ENCODE measurements at regions not wholly inside any gene's neighbourhood (a gene's known extent, or its start where the extent isn't known, plus 50 kb on each side); places are given as distances from the start of the nearest gene placed in this dataset.
"Not testable (repeated sequence)": the region's sequence is repeated elsewhere in the genome, so short reads cannot be mapped to it uniquely, and the experiment has no call there.

DNA sequence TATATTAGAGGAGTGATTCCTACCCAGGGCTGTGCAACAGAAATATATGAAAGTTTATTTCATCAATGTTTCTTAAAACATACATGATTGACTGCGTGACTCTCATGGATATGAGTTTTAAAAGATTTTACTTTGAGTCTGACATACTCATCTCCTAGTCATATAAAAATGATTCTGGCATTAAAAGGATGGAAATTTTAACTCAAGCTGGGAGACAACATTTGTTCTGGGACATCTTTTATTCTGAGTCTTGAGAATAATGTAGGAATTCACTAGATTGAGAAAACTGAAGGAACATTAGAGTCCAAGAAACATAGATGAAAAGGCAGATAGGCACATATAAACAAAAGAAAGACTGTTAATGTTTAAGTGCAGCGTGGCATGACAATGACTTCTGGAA lies 649.6 kb downstream of the SPRY1 start:
- DNase-seq: no peak

DNA sequence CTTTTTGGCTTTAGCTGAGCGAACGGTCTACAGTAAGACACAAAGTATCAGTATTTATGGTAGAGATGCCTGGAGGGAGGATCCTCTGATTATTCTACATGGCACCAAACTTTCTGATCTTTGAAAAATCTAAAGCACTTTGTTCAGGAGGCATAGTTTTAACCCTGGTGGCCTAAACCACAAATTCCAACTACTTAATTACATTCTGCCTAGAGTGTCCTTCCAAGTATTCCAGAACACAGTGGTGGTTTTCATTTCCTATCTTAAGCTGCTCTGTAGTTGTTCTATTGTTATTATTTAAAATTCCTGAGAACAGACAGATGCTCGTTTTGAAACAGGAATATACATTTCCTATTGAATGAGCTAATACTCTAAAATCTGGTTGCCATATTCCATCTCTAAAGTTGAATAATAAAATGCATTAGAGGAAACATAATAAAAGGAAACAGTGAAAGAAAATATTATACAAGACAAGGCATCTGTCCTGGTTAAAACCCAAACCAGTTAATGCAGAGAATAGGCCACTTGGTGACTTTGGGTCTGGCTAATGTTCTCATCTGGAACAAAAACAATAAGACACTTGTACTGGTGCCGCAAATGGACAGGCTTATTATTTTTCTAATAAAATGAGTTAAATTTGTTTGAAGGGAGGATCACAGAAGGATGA lies 657.4 kb downstream of the SPRY1 start:
- no peak for DNase-seq

DNA sequence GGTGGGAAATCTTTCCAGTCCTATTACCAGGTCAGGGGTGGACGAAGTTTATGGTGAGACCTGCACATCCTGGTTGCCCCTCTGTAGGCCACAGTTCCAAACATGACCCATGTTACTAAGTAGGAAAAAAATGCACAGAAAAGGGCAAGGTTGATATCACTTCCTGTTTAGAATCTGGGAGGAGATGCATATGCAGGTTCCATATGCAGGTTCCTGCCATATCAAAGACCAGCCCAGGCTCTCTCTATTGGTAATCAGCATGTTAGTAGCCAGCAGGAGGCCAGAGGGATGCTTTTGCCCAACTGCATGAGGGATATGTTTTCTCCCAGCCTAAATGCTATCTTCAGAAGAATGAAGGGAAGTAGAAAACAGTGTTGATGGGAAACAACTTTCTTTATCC lies 657.2 kb downstream of the ANKRD50 start:
- no peak for DNase-seq

DNA sequence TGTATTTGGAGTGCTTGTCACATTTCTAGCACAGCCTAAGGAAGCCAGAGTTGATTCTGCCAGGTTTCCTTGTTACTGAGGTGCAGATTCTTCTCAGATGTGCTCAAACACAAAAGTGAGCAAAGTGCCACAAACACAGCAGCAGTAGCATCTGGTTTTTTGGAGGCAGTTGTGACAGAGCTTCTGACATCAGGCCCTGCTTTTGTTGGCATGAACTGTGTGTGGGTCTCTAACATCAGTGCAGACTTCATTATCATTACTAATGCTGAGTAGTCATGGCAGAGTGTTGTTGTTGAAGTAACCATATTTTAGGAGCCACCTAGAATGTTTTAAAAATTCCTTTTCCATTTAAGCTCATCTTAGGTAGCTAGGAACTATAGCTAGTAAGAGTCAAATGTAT lies 656.6 kb downstream of the ANKRD50 start:
- DNase-seq: no peak

DNA sequence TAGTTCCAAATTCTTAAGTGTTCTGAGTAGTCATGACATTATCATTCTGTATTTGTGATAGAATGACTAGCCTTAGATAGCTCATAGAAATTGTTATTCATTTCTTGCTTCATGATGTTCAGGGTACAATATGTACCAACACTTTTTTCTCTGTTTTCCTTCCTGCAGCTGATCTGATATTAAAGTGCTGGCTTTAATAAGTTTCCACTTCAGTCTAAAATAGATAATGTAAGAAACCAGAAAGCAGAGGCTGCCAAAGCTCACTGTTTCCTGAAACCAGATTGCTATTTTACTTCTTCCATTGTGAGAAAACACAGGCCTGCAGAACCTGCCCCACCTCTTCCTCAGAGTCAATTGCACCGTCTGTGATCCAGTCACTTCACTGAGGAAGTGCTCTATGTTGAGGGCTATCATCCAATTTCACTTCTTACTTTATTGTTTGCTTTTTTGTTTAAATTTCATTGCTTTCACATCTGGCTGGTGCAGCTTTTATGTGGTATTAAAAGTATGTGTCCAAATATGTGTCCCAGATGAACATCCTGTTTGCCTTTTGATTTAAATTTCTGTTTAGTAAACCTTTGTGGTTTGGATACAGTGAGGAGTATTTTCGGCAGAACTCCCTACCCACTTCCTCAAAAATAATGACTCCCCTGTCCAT lies 652.1 kb downstream of the ANKRD50 start:
- DNase-seq: peak; percentile 23 to 37

DNA sequence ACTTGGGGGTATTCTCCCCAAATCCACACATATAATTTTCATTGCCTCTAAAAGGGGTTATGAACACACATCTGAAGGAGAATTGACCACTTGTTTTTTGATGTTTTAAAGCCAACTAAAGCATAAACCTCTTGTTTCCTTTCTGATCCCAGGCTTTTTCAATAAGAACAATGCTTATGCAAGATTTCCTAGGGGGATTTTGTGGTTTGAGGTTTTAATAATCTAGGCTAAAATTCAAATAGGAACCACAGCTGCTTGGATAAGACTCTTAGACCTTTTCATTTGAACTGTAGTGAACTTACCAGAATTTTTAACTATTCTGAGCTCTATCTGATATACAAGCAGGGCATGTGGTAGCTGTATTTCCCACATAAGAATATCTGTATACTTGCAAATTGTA lies 651.1 kb downstream of the ANKRD50 start:
- no peak for DNase-seq

DNA sequence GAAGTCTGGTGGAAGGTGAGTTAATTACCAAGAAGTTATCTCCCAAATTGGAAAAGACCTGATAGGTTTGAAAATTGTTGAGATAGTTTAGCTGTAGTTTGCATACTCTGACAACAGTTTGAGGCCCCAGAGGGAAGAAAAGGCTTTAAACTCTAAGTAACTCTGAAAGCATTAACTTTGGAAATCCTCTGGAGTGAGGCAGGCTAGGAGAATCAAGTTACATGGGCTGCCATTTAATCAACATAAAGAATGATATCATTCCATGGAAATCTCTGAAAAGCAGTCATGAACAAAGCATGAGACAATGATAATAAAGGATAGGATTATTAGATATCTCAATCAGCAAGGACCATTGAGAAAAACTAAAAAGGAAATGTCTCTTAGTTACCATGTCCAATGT lies 647.1 kb downstream of the ANKRD50 start:
- DNase-seq: no peak

DNA sequence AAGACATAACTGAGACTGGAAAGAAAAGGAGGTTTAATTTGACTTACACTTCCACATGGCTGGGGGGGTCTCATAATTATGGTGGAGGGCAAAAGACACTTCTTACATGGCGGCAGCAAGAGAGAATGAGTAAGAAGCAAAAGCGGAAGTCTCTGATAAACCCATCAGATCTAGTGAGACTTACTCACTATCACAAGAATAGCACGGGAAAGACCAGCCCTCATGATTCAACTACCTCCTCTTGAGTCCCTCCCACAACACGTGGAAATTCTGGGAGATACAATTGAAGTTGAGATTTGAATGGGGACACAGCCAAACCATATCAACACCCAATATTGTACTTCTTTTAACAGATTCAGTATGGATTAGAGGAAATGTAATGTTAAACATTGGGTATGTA lies 646.6 kb downstream of the ANKRD50 start:
- no peak for DNase-seq

DNA sequence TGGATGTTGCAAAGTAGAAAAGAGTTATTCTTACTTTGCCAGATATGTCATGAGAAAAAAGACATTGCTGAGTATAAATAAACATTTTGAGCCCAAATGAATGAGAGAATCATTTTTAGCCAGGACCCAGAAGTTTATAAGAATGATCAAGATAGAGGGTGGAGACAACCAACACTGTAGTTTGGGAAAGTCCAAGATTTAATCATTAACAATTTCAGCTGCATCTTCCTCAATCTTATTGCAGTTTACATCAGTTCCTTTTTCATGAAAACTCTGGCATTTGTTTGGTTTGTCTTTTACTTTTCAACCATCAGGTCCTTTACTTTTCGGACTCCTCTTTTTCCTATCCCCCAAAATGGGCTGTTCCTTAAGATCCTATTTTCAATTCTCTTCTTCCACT lies 645.9 kb downstream of the ANKRD50 start:
- no peak for DNase-seq

DNA sequence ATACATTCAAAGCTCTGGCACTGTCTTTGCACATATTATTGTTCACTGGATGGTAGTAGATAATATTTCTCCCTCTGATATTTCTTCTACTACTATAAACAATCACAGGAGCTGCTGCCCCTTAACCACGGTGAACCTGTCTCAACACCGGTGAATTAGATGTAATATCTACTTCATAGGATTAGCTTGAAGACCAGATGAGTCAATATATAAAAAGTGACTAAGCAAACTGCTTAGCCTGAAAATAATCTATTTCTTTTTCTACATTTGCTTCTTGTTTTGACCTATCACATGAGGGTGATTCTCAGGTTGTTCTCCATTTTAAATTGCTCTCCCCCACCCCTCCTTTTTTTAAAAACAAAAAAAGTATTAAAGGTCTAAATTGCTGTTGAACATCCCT lies 645.5 kb downstream of the ANKRD50 start:
- no peak for DNase-seq

DNA sequence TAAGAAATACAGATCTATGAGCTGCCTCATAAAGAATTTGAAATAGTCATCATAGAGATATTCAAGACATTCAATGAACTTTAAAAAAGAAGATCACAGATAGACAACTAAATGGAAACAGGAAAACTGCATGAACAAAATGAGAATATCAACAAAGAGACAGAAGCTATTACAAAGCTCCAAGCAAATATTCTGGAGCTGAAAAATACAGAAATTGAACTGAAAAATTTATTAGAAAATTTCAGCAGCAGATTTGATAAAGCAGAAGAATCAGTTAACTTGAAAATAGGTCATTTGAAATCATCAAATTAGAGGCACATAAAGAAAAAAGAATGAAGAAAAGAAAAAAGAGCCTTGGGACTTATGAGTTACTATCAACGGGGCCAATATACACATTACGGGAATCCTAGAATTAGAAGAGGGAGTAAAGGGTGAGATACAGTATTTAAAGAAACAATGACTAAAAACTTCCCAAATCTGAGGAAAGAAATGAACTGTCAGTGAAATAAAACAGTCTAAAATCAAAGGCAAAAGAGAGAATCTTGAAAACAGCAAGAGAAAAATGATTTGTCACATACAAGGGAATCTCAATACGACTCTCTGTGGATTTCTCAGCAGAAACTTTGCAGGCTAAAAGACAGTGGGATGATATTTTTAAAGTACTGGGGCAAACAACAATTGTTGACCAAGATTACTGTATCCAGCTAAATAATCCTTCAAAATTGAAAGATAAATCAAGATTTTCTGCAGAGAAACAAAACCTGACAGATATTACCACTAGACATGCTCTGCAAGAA lies 641.6 kb downstream of the ANKRD50 start:
- DNase-seq: no peak

DNA sequence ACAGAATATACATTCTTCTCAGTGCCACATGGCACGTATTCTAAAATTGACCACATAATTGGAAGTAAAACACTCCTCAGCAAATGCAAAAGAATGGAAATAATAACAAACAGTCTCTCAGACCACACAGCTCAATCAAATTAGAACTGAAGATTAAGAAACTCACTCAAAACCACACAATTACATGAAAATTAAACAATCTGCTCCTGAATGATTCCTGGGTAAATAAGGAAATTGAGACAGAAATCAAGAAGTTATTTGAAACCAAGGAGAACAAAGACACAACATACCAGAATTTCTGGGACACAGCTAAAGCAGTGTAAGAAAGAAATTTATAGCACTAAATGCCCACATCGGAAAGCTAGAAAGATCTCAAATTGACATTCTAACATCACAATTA lies 637.3 kb downstream of the ANKRD50 start:
- DNase-seq: not testable (repeated sequence)

DNA sequence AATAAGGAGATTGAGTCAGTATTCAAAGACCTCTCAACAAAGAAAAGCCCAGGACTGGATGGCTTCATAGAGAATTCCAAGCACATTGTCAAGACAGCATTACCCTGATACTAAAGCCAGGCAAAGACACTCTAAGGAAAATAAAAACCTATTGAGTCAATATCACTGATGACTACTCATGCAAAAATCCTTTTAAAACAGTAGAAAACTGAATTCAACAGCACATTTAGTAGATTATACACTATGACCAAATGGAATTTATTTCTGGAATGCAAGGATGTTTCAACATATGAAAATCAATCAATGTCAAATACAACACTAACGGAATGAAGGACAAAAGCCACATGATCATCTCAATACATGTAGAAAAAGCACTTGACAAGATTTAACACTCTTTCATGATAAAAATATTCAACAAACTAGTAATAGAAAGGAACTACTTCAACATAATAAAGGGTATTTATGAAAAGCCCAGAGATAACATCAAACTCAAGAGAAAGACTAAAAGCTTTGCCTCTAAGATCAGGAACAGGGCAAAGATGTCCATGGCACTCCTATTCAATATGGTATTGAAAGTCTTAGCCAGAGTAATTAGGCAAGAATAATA lies 633.3 kb downstream of the ANKRD50 start:
- DNase-seq: no peak

DNA sequence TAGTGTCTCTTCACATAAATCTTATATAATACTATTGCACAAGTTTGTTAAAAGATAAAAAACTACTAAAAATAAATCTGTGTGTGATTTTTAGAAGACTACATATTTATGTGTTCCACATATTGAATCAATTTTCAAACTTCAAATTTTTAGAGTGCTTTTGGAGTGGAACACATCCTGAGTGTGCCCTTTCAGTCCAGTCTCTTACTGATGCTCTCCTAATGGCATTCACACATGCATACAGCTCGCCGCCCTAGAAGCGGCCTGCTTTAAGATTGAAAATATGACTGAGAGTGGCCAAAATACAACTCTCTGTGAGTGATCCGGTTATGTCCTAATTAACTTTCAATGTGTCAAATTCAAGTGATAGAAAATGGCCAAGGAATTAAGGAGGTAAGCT lies 628.8 kb downstream of the ANKRD50 start:
- DNase-seq: no peak

DNA sequence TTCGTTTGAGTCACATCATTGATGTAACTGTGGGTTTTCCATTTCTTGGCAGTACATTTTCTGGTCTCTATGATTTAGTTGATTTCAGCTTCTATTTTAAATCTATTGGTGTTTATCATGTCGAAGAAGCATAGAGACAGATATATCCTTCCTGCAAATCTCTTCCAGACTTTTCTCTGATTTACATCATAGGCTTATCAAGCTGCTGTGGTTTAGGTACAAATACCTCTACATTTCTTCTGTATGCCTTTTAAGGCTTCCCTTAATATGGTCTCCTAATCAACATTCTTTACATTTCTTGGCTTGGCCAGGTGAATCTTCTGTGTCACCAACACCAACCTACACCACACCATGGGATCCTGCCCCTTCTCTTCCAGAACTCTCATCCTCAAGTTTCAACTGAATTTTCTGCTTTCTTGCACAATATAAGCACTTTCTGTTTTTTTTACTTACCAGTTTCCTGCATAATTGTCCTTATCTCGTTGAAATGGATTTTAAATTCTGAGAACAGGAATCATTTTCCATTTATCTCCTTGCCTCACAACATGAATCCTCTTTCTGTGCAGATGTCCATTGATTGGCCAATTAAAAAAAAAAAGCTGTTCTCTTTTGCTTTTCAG lies 626.9 kb downstream of the ANKRD50 start:
- no peak for DNase-seq

- no peak for DNase-seq
These were observed 622.5 kb downstream of the ANKRD50 start for GRCh38 chr4:124090021-124090420.

- DNase-seq: no peak
These were observed 620.4 kb downstream of the ANKRD50 start for GRCh38 chr4:124092101-124092500.

DNA sequence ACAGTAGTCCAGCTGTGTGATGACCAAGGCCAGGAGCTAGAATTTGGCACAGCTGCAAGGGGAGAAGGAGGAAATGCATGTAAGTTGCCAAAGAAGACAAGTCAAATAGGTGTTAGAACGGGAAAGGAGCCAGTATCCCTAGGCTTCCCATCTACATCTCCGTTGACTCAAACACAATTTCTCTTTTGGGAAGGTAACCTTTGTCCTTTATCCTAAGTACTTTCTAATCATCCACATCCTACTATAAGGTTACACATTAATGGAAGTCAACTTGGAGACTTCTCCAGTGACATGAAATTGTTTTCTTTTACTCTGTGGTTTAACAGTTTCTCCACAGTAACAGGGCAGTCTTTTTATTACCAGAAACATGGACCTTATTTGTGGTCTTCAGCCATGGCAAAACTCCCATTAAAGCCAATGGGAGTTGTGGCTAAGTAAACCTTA lies 620.0 kb downstream of the ANKRD50 start:
- no peak for DNase-seq

DNA sequence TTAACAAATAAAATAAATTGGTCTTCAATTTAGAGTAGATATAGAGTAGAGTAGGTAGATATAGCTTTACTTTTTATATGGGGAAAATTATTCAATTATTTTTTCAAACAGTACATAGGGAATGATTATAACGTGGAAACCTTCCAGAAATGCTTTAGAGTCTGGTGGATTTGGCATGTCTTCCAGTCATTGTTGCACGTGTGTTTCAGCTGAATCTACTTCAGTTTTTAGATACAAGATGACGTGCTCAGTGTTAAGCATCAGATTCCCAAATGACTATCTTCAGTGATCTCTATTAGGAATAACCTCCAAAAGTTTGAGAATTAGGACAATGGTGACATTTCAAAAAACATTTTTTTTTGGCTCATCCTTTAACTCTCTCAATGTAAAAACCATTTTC lies 616.9 kb downstream of the ANKRD50 start:
- no peak for DNase-seq

GRCh38 chr4:124096290-124096689 lies 616.2 kb downstream of the ANKRD50 start:
- DNase-seq: no peak

GRCh38 chr4:124097447-124097846 lies 615.1 kb downstream of the ANKRD50 start:
- DNase-seq: no peak

- no peak for DNase-seq
These were observed 608.4 kb downstream of the ANKRD50 start for GRCh38 chr4:124104101-124104500.
